ENCODE measurements at regions not wholly inside any gene's neighbourhood (a gene's known extent, or its start where the extent isn't known, plus 50 kb on each side); places are given as distances from the start of the nearest gene placed in this dataset.

DNA sequence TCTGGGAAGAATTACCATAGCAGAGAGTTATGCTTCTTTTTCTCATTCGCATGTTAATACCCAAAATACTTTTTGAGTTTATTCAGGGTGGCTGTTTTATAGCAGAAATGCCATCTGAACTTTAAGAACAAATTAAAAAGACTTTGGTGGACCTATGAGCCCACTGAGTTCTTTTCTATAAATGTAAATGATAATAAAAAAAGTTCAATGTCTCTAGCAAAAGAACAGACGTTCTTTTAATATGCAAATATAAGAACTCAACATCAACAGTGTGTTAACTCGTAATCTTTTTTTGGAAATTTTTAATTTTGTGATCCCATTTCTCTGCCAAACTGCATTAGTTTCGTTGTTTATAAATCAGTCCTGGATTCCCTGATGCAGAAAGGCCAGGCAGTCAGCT, 1283.0 kb upstream of the NUDT12 start:
- no CpG with 5 or more reads among the region's 4 CpGs for WGBS, 2 experiments (ENCODE audit: extremely low coverage in 2 of 2, insufficient read length in 1 of 2)
- intact Hi-C loops (cut with micrococcal nuclease), result no loop called here
- TF ChIP-seq CEBPB (IDR thresholded peaks at IDR 0.05; ENCODE audit: low read depth, low read length), result no peak
- no peak for TF ChIP-seq BHLHE40 (IDR thresholded peaks at IDR 0.05; ENCODE audit: low read depth, low read length)
- no peak for TF ChIP-seq RFX5 (IDR thresholded peaks at IDR 0.05; ENCODE audit: low read depth, low read length)
- TF ChIP-seq MAZ (IDR thresholded peaks at IDR 0.05; ENCODE audit: borderline replicate concordance, low read depth, low read length), result no peak
- TF ChIP-seq SMC3 (IDR thresholded peaks at IDR 0.05; ENCODE audit: low read depth, low read length), result no peak
- no peak for TF ChIP-seq MAFK (IDR thresholded peaks at IDR 0.05; ENCODE audit: low read depth, low read length)
- TF ChIP-seq POLR2A (IDR thresholded peaks at IDR 0.05; ENCODE audit: low read depth, low read length), result no peak
- TF ChIP-seq FOS (IDR thresholded peaks at IDR 0.05; ENCODE audit: low read depth, low read length), result no peak
- no peak for TF ChIP-seq RAD21 (IDR thresholded peaks at IDR 0.05; ENCODE audit: low read length)
- no peak for TF ChIP-seq ELK1 (IDR thresholded peaks at IDR 0.05; ENCODE audit: borderline replicate concordance, low read depth, low read length)
- no peak for TF ChIP-seq CHD1 (IDR thresholded peaks at IDR 0.05; ENCODE audit: low read depth, low read length)
- TF ChIP-seq MXI1 (IDR thresholded peaks at IDR 0.05; ENCODE audit: borderline replicate concordance, low read depth, low read length), result no peak
- no peak for TF ChIP-seq RCOR1 (IDR thresholded peaks at IDR 0.05; ENCODE audit: insufficient replicate concordance, low read length)
- TF ChIP-seq, protein P1, sequence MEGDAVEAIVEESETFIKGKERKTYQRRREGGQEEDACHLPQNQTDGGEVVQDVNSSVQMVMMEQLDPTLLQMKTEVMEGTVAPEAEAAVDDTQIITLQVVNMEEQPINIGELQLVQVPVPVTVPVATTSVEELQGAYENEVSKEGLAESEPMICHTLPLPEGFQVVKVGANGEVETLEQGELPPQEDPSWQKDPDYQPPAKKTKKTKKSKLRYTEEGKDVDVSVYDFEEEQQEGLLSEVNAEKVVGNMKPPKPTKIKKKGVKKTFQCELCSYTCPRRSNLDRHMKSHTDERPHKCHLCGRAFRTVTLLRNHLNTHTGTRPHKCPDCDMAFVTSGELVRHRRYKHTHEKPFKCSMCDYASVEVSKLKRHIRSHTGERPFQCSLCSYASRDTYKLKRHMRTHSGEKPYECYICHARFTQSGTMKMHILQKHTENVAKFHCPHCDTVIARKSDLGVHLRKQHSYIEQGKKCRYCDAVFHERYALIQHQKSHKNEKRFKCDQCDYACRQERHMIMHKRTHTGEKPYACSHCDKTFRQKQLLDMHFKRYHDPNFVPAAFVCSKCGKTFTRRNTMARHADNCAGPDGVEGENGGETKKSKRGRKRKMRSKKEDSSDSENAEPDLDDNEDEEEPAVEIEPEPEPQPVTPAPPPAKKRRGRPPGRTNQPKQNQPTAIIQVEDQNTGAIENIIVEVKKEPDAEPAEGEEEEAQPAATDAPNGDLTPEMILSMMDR (conservative IDR thresholded peaks at IDR 0.05; ENCODE audit: low read depth, low read length), result no peak
- no peak for TF ChIP-seq USF2 (IDR thresholded peaks at IDR 0.05; ENCODE audit: low read depth, low read length)
- no peak for TF ChIP-seq NFE2L2 (IDR thresholded peaks at IDR 0.05; ENCODE audit: low read depth, low read length)

More for the DNA sequence above, 1283.0 kb upstream of the NUDT12 start:
- ChIA-PET CTCF (no interaction called here), POLR2A (ENCODE audit: unreplicated experiment) (no interaction called here)
- Histone ChIP-seq H3K4ac (ENCODE audit: low read depth, low read length) (no peak overlapping the region), H2AFZ (replicated peaks; ENCODE audit: low read length, poor library complexity) (no peak overlapping the region), H3K18ac (ENCODE audit: low read depth, low read length) (no peak overlapping the region), H4K20me1 (ENCODE audit: insufficient read depth, low read length) (no peaks in the 10 kb centered on the region), H2BK120ac (ENCODE audit: low read depth, low read length) (no peak overlapping the region), H3K9me1 (ENCODE audit: insufficient read depth, low read length) (no peaks in the 10 kb centered on the region), H2AK5ac (ENCODE audit: low read depth, low read length) (no peak overlapping the region), H3K36me3 (ENCODE audit: control insufficient read depth, insufficient read depth, low read length) (no peaks in the 10 kb centered on the region), H3K79me1 (ENCODE audit: low read depth in 1 of 2, low read length in 2 of 2) (no peaks in the 10 kb centered on the region), H3K4me2 (ENCODE audit: low read depth, low read length) (no peak overlapping the region), H3K23ac (ENCODE audit: low read depth, low read length) (no peak overlapping the region), H3K9ac (ENCODE audit: low read depth, low read length) (no peak overlapping the region), H3K4me3 (ENCODE audit: insufficient read depth, low read depth, low read length) (no peak overlapping the region), H2BK5ac (ENCODE audit: low read depth, low read length, poor library complexity, severe bottlenecking) (no peak overlapping the region), H4K8ac (ENCODE audit: low read depth in 2 of 2, low read length in 2 of 2) (no peak overlapping the region), H2BK20ac (ENCODE audit: low read depth, low read length) (no peak overlapping the region), H3K9me3 (ENCODE audit: control insufficient read depth, insufficient read depth, low read length) (0 out of 2 replicates have a peak, but pooled peaks cover 6% of the 10 kb centered on the region), H3K27me3 (ENCODE audit: control insufficient read depth, insufficient read depth, low read length) (no peaks in the 10 kb centered on the region), H3K56ac (ENCODE audit: extremely low read depth, insufficient read depth, low read length) (no peak overlapping the region), H2BK15ac (ENCODE audit: low read depth, low read length) (no peak overlapping the region), H4K91ac (ENCODE audit: insufficient read depth, low read depth, low read length) (no peak overlapping the region), H3K14ac (replicated peaks; ENCODE audit: low read depth, low read length) (no peak overlapping the region), H2AK9ac (replicated peaks; ENCODE audit: low read depth, low read length, poor library complexity) (no peak overlapping the region), H3K4me1 (ENCODE audit: control insufficient read depth, insufficient read depth, low read length) (no peaks in the 10 kb centered on the region), H4K5ac (ENCODE audit: low read depth, low read length) (no peak overlapping the region), H3K27ac (ENCODE audit: insufficient read depth, low read length) (no peak overlapping the region)
- in situ Hi-C loops (cut with MboI; ENCODE audit: low sequenced_read_pairs), result no loop called here
- dilution Hi-C loops (cut with HindIII; ENCODE audit: low sequenced_read_pairs, unreplicated experiment), result no loop called here
- no TSS peak for BruUV-seq (replicated peaks)
- DNase-seq (no peak), ATAC-seq (ENCODE audit: low read depth) (no peak)

Data from IMR-90 (cell line).